ENCODE measurements at regions not wholly inside any gene's neighbourhood (a gene's known extent, or its start where the extent isn't known, plus 50 kb on each side); places are given as distances from the start of the nearest gene placed in this dataset.
"Not testable (repeated sequence)": the region's sequence is repeated elsewhere in the genome, so short reads cannot be mapped to it uniquely, and the experiment has no call there.

GRCh38 chr17:34045990-34046389, 209.1 kb upstream of the CCL2 start:
- no peak for DNase-seq

GRCh38 chr17:34051046-34051445, 204.0 kb upstream of the CCL2 start:
- DNase-seq: no peak

GRCh38 chr17:34054495-34054894, 200.6 kb upstream of the CCL2 start:
- DNase-seq: no peak

GRCh38 chr17:34055606-34056005, 199.5 kb upstream of the CCL2 start:
- DNase-seq: no peak

GRCh38 chr17:34059423-34060220, 195.5 kb upstream of the CCL2 start:
- no peak for DNase-seq

GRCh38 chr17:34066528-34066927, 188.6 kb upstream of the CCL2 start:
- DNase-seq: no peak

GRCh38 chr17:34067011-34067410, 188.1 kb upstream of the CCL2 start:
- DNase-seq: no peak

- DNase-seq: no peak
Measured at GRCh38 chr17:34068571-34068970, 186.5 kb upstream of the CCL2 start.

GRCh38 chr17:34070712-34071111, 184.4 kb upstream of the CCL2 start:
- no peak for DNase-seq

- no peak for DNase-seq
Measured at GRCh38 chr17:34071886-34072420, 183.1 kb upstream of the CCL2 start.

GRCh38 chr17:34075076-34075475, 180.0 kb upstream of the CCL2 start:
- DNase-seq: no peak

GRCh38 chr17:34076743-34077631, 178.1 kb upstream of the CCL2 start:
- no peak for DNase-seq

- no peak for DNase-seq
Measured at GRCh38 chr17:34081269-34081668, 173.8 kb upstream of the CCL2 start.

- no peak for DNase-seq
Measured at GRCh38 chr17:34082404-34082803, 172.7 kb upstream of the CCL2 start.

GRCh38 chr17:34089042-34089441, 166.0 kb upstream of the CCL2 start:
- DNase-seq: not testable (repeated sequence)

GRCh38 chr17:34090593-34090992, 164.5 kb upstream of the CCL2 start:
- no peak for DNase-seq

- no peak for DNase-seq
Measured at GRCh38 chr17:34091975-34092374, 163.1 kb upstream of the CCL2 start.

GRCh38 chr17:34095106-34095505, 160.0 kb upstream of the CCL2 start:
- DNase-seq: no peak

GRCh38 chr17:34098699-34099098, 156.4 kb upstream of the CCL2 start:
- DNase-seq: no peak

- DNase-seq: no peak
Measured at GRCh38 chr17:34099859-34100515, 155.1 kb upstream of the CCL2 start.

- DNase-seq: no peak
Measured at GRCh38 chr17:34107019-34107418, 148.1 kb upstream of the CCL2 start.

- no peak for DNase-seq
Measured at GRCh38 chr17:34110315-34110714, 144.8 kb upstream of the CCL2 start.

GRCh38 chr17:34113089-34113488, 142.0 kb upstream of the CCL2 start:
- DNase-seq: no peak
